A549 (cell line): ENCODE measurements at regions not wholly inside any gene's neighbourhood (a gene's known extent, or its start where the extent isn't known, plus 50 kb on each side); places are given as distances from the start of the nearest gene placed in this dataset.

ENCODE experiments used
- ATAC-seq, 2 experiments: fragments of 200-7000 bp in 1 of 2; fragments of >200 bp in 1 of 2; cut with Nextera tagmentation in 1 of 2; cut with Tn5 transposase in 1 of 2; 3 replicates each; pipeline versions ENCODE4 v1.8.0 to v1.9.1; 2018 to 2020; ENCODE audit warnings: mild to moderate bottlenecking in 1 of 2, moderate library complexity in 1 of 2
- CTCF ChIA-PET: fragments of 300-600 bp; sonication (Branson Sonifier 250); formaldehyde crosslinking; extraction: SDS; loops from one replicate; lab custom pipeline; 2021; ENCODE audit warnings: antibody characterized with exemption, inconsistent platforms; lab: Yijun Ruan, JAX
- POLR2A ChIA-PET: fragments of 350-600 bp; formaldehyde crosslinking; extraction: SDS; loops from one replicate; lab custom pipeline; 2021; ENCODE audit warnings: antibody characterized with exemption, inconsistent platforms; lab: Yijun Ruan, JAX
- DNase-seq, 2 experiments: peaks; one replicate each; pipeline versions ENCODE4 v3.0.0 to v3.0.0-alpha.2; 2011 to 2016; ENCODE audit warnings: low read depth in 1 of 2, low spot score in 1 of 2
- FAIRE-seq: peaks from 2 replicates; lab custom pipeline; 2011; peaks lifted over from hg19 to GRCh38; lab: Jason Lieb, UNC
- H3K27ac ChIP-seq, 2 experiments: fragments of >200 bp; sonication (Bioruptor Twin); formaldehyde crosslinking; 3 replicates each; pipeline ENCODE4 v1.5.1; 2016 to 2017
- H3K4me1 ChIP-seq: fragments of >200 bp; sonication (Bioruptor Twin); formaldehyde crosslinking; 3 replicates; pipeline ENCODE4 v1.6.1; 2016
- H3K4me2 ChIP-seq: fragments of >200 bp; sonication (Bioruptor Twin); formaldehyde crosslinking; 3 replicates; pipeline ENCODE4 v1.6.1; 2016
- H3K4me3 ChIP-seq: fragments of >200 bp; sonication (Bioruptor Twin); formaldehyde crosslinking; 3 replicates; pipeline ENCODE4 v1.5.1; 2016
- H3K9me3 ChIP-seq: fragments of >200 bp; sonication (Bioruptor Twin); formaldehyde crosslinking; 3 replicates; pipeline ENCODE4 v1.6.1; 2016
- BHLHE40 ChIP-seq: IDR thresholded peaks from 2 replicates; pipeline ENCODE4 v1.6.1; 2012; ENCODE audit warnings: low read depth, low read length, inconsistent platforms
- CBX8 ChIP-seq: fragments of 200-600 bp; sonication (generic); IDR thresholded peaks from 2 replicates; pipeline ENCODE4 v1.6.1; 2016
- CHD4 ChIP-seq: fragments of 200-600 bp; sonication (generic); IDR thresholded peaks from 2 replicates; pipeline ENCODE4 v1.6.1; 2016; ENCODE audit warnings: antibody characterized with exemption, mild to moderate bottlenecking, borderline replicate concordance
- EHF ChIP-seq: fragments of 250-450 bp; sonication (Bioruptor Pico); IDR thresholded peaks from 2 replicates; pipeline ENCODE4 v1.5.0; 2020; ENCODE audit warnings: mild to moderate bottlenecking
- EHMT2 ChIP-seq: fragments of 200-600 bp; sonication (generic); IDR thresholded peaks from 2 replicates; pipeline ENCODE4 v1.6.1; 2016; ENCODE audit warnings: antibody characterized with exemption, low read depth, mild to moderate bottlenecking, moderate library complexity
- EP300 ChIP-seq, 2 experiments: fragments of >200 bp; sonication (Bioruptor Twin); formaldehyde crosslinking; IDR thresholded peaks; 2 replicates in 1 of 2; 3 replicates in 1 of 2; pipeline ENCODE4 v1.6.1; 2016 to 2017
- FOSL2 ChIP-seq, 2 experiments: fragments of 450-650 bp in 1 of 2; fragments of >200 bp in 1 of 2; sonication (Bioruptor Twin) in 1 of 2; formaldehyde crosslinking; IDR thresholded peaks; 2 replicates each; pipeline versions ENCODE4 v1.5.0 to v1.6.1; 2016 to 2020; ENCODE audit warnings: mild to moderate bottlenecking in 1 of 2, moderate library complexity in 1 of 2
- FOXS1 ChIP-seq: fragments of 250-450 bp; sonication (Bioruptor Pico); IDR thresholded peaks from 2 replicates; pipeline ENCODE4 v1.5.0; 2020; ENCODE audit warnings: mild to moderate bottlenecking, moderate library complexity
- GATA3 ChIP-seq: IDR thresholded peaks from 2 replicates; pipeline ENCODE4 v1.6.1; 2012; ENCODE audit warnings: borderline replicate concordance
- HOXA7 ChIP-seq: fragments of 250-450 bp; sonication (Bioruptor Pico); IDR thresholded peaks from 2 replicates; pipeline ENCODE4 v1.5.0; 2020; ENCODE audit warnings: mild to moderate bottlenecking, moderate library complexity
- HOXB5 ChIP-seq: fragments of 250-450 bp; sonication (Bioruptor Pico); IDR thresholded peaks from 2 replicates; pipeline ENCODE4 v1.5.0; 2020; ENCODE audit warnings: mild to moderate bottlenecking, moderate library complexity
- KDM5A ChIP-seq: fragments of 200-600 bp; sonication (generic); IDR thresholded peaks from 2 replicates; pipeline ENCODE4 v1.6.1; 2016; ENCODE audit warnings: antibody characterized with exemption, mild to moderate bottlenecking
- MAFK ChIP-seq: fragments of 450-650 bp; IDR thresholded peaks from 2 replicates; pipeline ENCODE4 v1.6.1; 2014; ENCODE audit not compliant: partially characterized antibody
- MAZ ChIP-seq: fragments of 150-350 bp; IDR thresholded peaks from 2 replicates; pipeline ENCODE4 v1.6.1; 2014; ENCODE audit warnings: antibody characterized with exemption, low read depth, low read length, borderline replicate concordance
- NFE2L2 ChIP-seq: fragments of 150-350 bp; conservative IDR thresholded peaks from 2 replicates; pipeline ENCODE4 v1.6.1; 2014; ENCODE audit warnings: low read length
- NPAS2 ChIP-seq: fragments of 250-450 bp; sonication (Bioruptor Pico); IDR thresholded peaks from 2 replicates; pipeline ENCODE4 v1.8.0; 2022; ENCODE audit warnings: mild to moderate bottlenecking, moderate library complexity, borderline replicate concordance
- NR3C1 ChIP-seq: fragments of >200 bp; sonication (Bioruptor Twin); formaldehyde crosslinking; IDR thresholded peaks from 3 replicates; pipeline ENCODE4 v1.6.1; 2017
- PHF8 ChIP-seq: fragments of 200-600 bp; sonication (generic); IDR thresholded peaks from 2 replicates; pipeline ENCODE4 v1.6.1; 2016; ENCODE audit warnings: low read depth, mild to moderate bottlenecking, antibody characterized with exemption, moderate library complexity, borderline replicate concordance
- POLR2AphosphoS2 ChIP-seq: conservative IDR thresholded peaks from 2 replicates; pipeline ENCODE4 v1.6.1; 2012; ENCODE audit warnings: low read length, improper control_type of control experiment, inconsistent platforms
- RARB ChIP-seq: fragments of 250-450 bp; sonication (Bioruptor Pico); IDR thresholded peaks from 2 replicates; pipeline ENCODE4 v1.8.0; 2021; ENCODE audit warnings: mild to moderate bottlenecking, moderate library complexity
- RCOR1 ChIP-seq: fragments of 150-350 bp; IDR thresholded peaks from 2 replicates; pipeline ENCODE4 v1.6.1; 2014; ENCODE audit warnings: antibody characterized with exemption, low read length, low read depth
- SMC3 ChIP-seq: fragments of >200 bp; sonication (Bioruptor Twin); formaldehyde crosslinking; IDR thresholded peaks from 3 replicates; pipeline ENCODE4 v1.6.1; 2018; ENCODE audit warnings: inconsistent platforms
- SREBF2 ChIP-seq: fragments of 450-650 bp; IDR thresholded peaks from 2 replicates; pipeline ENCODE4 v1.6.1; 2014; ENCODE audit warnings: mild to moderate bottlenecking, moderate library complexity
- TFCP2L1 ChIP-seq: fragments of 250-450 bp; sonication (Bioruptor Pico); IDR thresholded peaks from 2 replicates; pipeline ENCODE4 v1.5.0; 2021; ENCODE audit warnings: mild to moderate bottlenecking
- ZC3H11A ChIP-seq: fragments of 450-650 bp; IDR thresholded peaks from 2 replicates; pipeline ENCODE4 v1.6.1; 2014; ENCODE audit warnings: antibody characterized with exemption, mild to moderate bottlenecking
- ZSCAN20 ChIP-seq: fragments of 250-450 bp; sonication (Bioruptor Pico); IDR thresholded peaks from 2 replicates; pipeline ENCODE4 v1.8.0; 2022; ENCODE audit warnings: mild to moderate bottlenecking, moderate library complexity
- WGBS: methylation state at CpG from one replicate; pipeline ENCODE4 v1.1.6; 2017; ENCODE audit errors: missing lambda C conversion rate; 5-methylcytosine and 5-hydroxymethylcytosine counted together
- TF ChIP-seq, protein P1 (sequence below): IDR thresholded peaks from 2 replicates; pipeline ENCODE4 v1.6.1; 2012; ENCODE audit warnings: low read depth, borderline replicate concordance
- TF ChIP-seq, protein P2 (sequence below): IDR thresholded peaks from 2 replicates; pipeline ENCODE4 v1.6.1; 2012
- TF ChIP-seq, protein P3 (sequence below): fragments of >200 bp; sonication (Bioruptor Twin); formaldehyde crosslinking; IDR thresholded peaks from 2 replicates; pipeline ENCODE4 v1.6.1; 2016
- TF ChIP-seq, protein P4 (sequence below): fragments of 250-450 bp; sonication (Bioruptor Pico); IDR thresholded peaks from 2 replicates; pipeline ENCODE4 v1.5.0; 2021; ENCODE audit warnings: mild to moderate bottlenecking, moderate library complexity, borderline replicate concordance
- TF ChIP-seq, protein P5 (sequence below): fragments of 250-450 bp; sonication (Bioruptor Pico); IDR thresholded peaks from 2 replicates; pipeline ENCODE4 v1.5.0; 2020; ENCODE audit warnings: low read depth, mild to moderate bottlenecking, moderate library complexity
- TF ChIP-seq, protein P6 (sequence below): fragments of 150-350 bp; IDR thresholded peaks from 2 replicates; pipeline ENCODE4 v1.6.1; 2014; ENCODE audit warnings: low read depth, mild to moderate bottlenecking, low read length

DNA sequence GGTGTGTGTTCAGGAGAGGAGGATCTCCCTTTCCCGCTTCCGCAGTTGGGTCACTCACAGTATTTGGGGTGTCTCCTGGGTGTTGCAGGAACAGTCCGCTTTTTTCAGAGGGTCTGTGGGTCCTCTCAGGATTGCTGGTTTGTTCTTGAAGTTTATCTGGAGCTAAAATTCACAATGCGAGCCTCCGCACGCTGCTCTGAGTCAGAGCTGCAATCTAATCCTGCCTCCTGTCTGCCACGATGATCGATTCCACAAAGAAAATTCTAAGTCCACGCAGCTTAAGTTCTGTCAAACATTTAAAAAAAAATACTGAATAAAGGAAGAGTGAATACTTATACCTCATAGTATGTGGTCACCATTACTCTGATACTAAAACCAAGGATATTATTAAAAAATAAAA lies 76.5 kb downstream of the RAD51AP2 start:
- Histone ChIP-seq H3K27ac (no peak overlapping the region), H3K4me2 (no peak overlapping the region), H3K9me3 (no peaks in the 10 kb centered on the region), H3K4me3 (no peak overlapping the region), H3K4me1 (no peaks in the 10 kb centered on the region)
- no peak for TF ChIP-seq MAZ
- TF ChIP-seq, protein P1, sequence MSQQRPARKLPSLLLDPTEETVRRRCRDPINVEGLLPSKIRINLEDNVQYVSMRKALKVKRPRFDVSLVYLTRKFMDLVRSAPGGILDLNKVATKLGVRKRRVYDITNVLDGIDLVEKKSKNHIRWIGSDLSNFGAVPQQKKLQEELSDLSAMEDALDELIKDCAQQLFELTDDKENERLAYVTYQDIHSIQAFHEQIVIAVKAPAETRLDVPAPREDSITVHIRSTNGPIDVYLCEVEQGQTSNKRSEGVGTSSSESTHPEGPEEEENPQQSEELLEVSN: no peak
- no peak for TF ChIP-seq FOSL2 (IDR thresholded peaks at IDR 0.05)
- TF ChIP-seq FOSL2 (CRISPR knock-in tag; IDR thresholded peaks at IDR 0.05): no peak
- TF ChIP-seq EP300 (IDR thresholded peaks at IDR 0.05): no peak
- TF ChIP-seq NR3C1: no peak
- TF ChIP-seq, protein P2, sequence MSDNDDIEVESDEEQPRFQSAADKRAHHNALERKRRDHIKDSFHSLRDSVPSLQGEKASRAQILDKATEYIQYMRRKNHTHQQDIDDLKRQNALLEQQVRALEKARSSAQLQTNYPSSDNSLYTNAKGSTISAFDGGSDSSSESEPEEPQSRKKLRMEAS: no peak
- TF ChIP-seq POLR2AphosphoS2: no peak
- no peak for TF ChIP-seq NFE2L2
- TF ChIP-seq TFCP2L1 (CRISPR knock-in tag): no peak
- no peak for TF ChIP-seq NPAS2 (CRISPR knock-in tag)
- TF ChIP-seq HOXA7 (CRISPR knock-in tag): no peak
- no peak for TF ChIP-seq ZSCAN20 (CRISPR knock-in tag)
- TF ChIP-seq FOXS1: no peak
- no peak for TF ChIP-seq SREBF2
- TF ChIP-seq PHF8: no peak
- TF ChIP-seq, protein P3, sequence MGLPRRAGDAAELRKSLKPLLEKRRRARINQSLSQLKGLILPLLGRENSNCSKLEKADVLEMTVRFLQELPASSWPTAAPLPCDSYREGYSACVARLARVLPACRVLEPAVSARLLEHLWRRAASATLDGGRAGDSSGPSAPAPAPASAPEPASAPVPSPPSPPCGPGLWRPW: no peak
- no peak for TF ChIP-seq BHLHE40
- TF ChIP-seq SMC3: no peak
- DNase-seq: no peak
- CTCF ChIA-PET: no interaction called here
- 72% methylated on average over 9 of the region's 9 CpGs for WGBS
- FAIRE-seq: no peak
- ATAC-seq: no peak
- POLR2A ChIA-PET: no interaction called here

- no peak overlapping the region for H3K4me3 ChIP-seq
- ChIA-PET POLR2A (no interaction called here), CTCF (no interaction called here)
- H3K9me3 ChIP-seq: no peaks in the 10 kb centered on the region
- FAIRE-seq: no peak
- no peak overlapping the region for H3K27ac ChIP-seq
- H3K4me2 ChIP-seq: no peak overlapping the region
- no peak for ATAC-seq
- no peaks in the 10 kb centered on the region for H3K4me1 ChIP-seq
- WGBS: 27% methylated on average over 4 of the region's 4 CpGs
- no peak for DNase-seq
- no peak for TF ChIP-seq ZC3H11A
- no peak for TF ChIP-seq RARB (CRISPR knock-in tag)
- TF ChIP-seq HOXB5 (CRISPR knock-in tag): no peak
- no peak for TF ChIP-seq FOSL2 (IDR thresholded peaks at IDR 0.05)
- TF ChIP-seq FOSL2 (CRISPR knock-in tag; IDR thresholded peaks at IDR 0.05): no peak
- TF ChIP-seq RCOR1: no peak
- no peak for TF ChIP-seq KDM5A
- no peak for TF ChIP-seq GATA3
These were observed 77.0 kb downstream of the RAD51AP2 start for GRCh38 chr2:17441055-17441771.

- FAIRE-seq (no peak), DNase-seq (no peak), ATAC-seq (no peak)
- ChIA-PET POLR2A (no interaction called here), CTCF (no interaction called here)
- WGBS: 2% methylated on average over 1 of the region's 1 CpG
- Histone ChIP-seq H3K4me1 (no peaks in the 10 kb centered on the region), H3K4me3 (no peak overlapping the region), H3K27ac (no peak overlapping the region), H3K4me2 (no peak overlapping the region), H3K9me3 (no peaks in the 10 kb centered on the region)
- TF ChIP-seq, protein P4, sequence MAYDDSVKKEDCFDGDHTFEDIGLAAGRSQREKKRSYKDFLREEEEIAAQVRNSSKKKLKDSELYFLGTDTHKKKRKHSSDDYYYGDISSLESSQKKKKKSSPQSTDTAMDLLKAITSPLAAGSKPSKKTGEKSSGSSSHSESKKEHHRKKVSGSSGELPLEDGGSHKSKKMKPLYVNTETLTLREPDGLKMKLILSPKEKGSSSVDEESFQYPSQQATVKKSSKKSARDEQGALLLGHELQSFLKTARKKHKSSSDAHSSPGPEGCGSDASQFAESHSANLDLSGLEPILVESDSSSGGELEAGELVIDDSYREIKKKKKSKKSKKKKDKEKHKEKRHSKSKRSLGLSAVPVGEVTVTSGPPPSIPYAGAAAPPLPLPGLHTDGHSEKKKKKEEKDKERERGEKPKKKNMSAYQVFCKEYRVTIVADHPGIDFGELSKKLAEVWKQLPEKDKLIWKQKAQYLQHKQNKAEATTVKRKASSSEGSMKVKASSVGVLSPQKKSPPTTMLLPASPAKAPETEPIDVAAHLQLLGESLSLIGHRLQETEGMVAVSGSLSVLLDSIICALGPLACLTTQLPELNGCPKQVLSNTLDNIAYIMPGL: no peak
- TF ChIP-seq, protein P5, sequence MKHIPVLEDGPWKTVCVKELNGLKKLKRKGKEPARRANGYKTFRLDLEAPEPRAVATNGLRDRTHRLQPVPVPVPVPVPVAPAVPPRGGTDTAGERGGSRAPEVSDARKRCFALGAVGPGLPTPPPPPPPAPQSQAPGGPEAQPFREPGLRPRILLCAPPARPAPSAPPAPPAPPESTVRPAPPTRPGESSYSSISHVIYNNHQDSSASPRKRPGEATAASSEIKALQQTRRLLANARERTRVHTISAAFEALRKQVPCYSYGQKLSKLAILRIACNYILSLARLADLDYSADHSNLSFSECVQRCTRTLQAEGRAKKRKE: no peak
- TF ChIP-seq HOXB5 (CRISPR knock-in tag): no peak
- no peak for TF ChIP-seq FOSL2 (IDR thresholded peaks at IDR 0.05)
- TF ChIP-seq FOSL2 (CRISPR knock-in tag; IDR thresholded peaks at IDR 0.05): no peak
- no peak for TF ChIP-seq TFCP2L1 (CRISPR knock-in tag)
- no peak for TF ChIP-seq HOXA7 (CRISPR knock-in tag)
- TF ChIP-seq, protein P6, sequence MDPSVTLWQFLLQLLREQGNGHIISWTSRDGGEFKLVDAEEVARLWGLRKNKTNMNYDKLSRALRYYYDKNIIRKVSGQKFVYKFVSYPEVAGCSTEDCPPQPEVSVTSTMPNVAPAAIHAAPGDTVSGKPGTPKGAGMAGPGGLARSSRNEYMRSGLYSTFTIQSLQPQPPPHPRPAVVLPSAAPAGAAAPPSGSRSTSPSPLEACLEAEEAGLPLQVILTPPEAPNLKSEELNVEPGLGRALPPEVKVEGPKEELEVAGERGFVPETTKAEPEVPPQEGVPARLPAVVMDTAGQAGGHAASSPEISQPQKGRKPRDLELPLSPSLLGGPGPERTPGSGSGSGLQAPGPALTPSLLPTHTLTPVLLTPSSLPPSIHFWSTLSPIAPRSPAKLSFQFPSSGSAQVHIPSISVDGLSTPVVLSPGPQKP: no peak
- TF ChIP-seq EHF (CRISPR knock-in tag): no peak
- no peak for TF ChIP-seq CHD4
- no peak for TF ChIP-seq MAFK
- TF ChIP-seq CBX8: no peak
- TF ChIP-seq EHMT2: no peak
These were observed 87.9 kb downstream of the RAD51AP2 start for GRCh38 chr2:17430326-17430725.
